HFFc6 (cell line): ENCODE measurements at regions not wholly inside any gene's neighbourhood (a gene's known extent, or its start where the extent isn't known, plus 50 kb on each side); places are given as distances from the start of the nearest gene placed in this dataset.

Source experiments
- DNase-seq: peaks from one replicate; pipeline ENCODE4 v3.0.0-alpha.2; 2018
- H3K27ac Mint-ChIP-seq: 2 replicates; pipeline ENCODE4 v1.8.0; 2020; ENCODE audit warnings: mild to moderate bottlenecking, mixed read lengths
- H3K27me3 Mint-ChIP-seq: 2 replicates; pipeline ENCODE4 v1.8.0; 2021; ENCODE audit warnings: mild to moderate bottlenecking, moderate library complexity, mixed read lengths; ENCODE audit not compliant: insufficient read depth
- H3K36me3 Mint-ChIP-seq: 2 replicates; pipeline ENCODE4 v1.8.0; 2021; ENCODE audit warnings: low read depth, mixed read lengths
- H3K4me1 Mint-ChIP-seq: 2 replicates; pipeline ENCODE4 v1.8.0; 2020; ENCODE audit warnings: low read depth, mixed read lengths
- H3K4me3 Mint-ChIP-seq: 2 replicates; pipeline ENCODE4 v1.8.0; 2020; ENCODE audit warnings: mild to moderate bottlenecking, moderate library complexity, mixed read lengths
- H3K9me3 Mint-ChIP-seq: 2 replicates; pipeline ENCODE4 v1.8.0; 2020; ENCODE audit warnings: mild to moderate bottlenecking, mixed read lengths
- CTCF ChIP-seq: fragments of 200-600 bp; sonication (generic); IDR thresholded peaks from 2 replicates; pipeline ENCODE4 v1.5.0; 2021; ENCODE audit warnings: antibody characterized with exemption, mild to moderate bottlenecking

- H3K27me3 Mint-ChIP-seq = no peaks in the 10 kb centered on the region
Measured at GRCh38 chr5:163221581-163221980, 215.8 kb upstream of the CCNG1 start.

GRCh38 chr5:163222982-163223381, 214.4 kb upstream of the CCNG1 start:
- TF ChIP-seq CTCF = no peak
- Mint-ChIP-seq H3K4me1 (no peaks in the 10 kb centered on the region), H3K27ac (no peak overlapping the region), H3K4me3 (no peak overlapping the region), H3K36me3 (no peaks in the 10 kb centered on the region), H3K27me3 (no peaks in the 10 kb centered on the region), H3K9me3 (peaks cover 22% of the 10 kb centered on the region)
- DNase-seq = no peak

More at GRCh38 chr5:163221581-163221980, 215.8 kb upstream of the CCNG1 start:
- no peaks in the 10 kb centered on the region for H3K4me1 Mint-ChIP-seq
- no peak overlapping the region for H3K27ac Mint-ChIP-seq
- H3K4me3 Mint-ChIP-seq = no peak overlapping the region
- H3K36me3 Mint-ChIP-seq = no peaks in the 10 kb centered on the region
- TF ChIP-seq CTCF = no peak
- peaks cover 19% of the 10 kb centered on the region for H3K9me3 Mint-ChIP-seq
- no peak for DNase-seq

- H3K9me3 Mint-ChIP-seq = peaks cover 14% of the 10 kb centered on the region
- no peak for DNase-seq
- no peaks in the 10 kb centered on the region for H3K27me3 Mint-ChIP-seq
- H3K27ac Mint-ChIP-seq = no peak overlapping the region
- H3K4me1 Mint-ChIP-seq = no peaks in the 10 kb centered on the region
- H3K36me3 Mint-ChIP-seq = no peaks in the 10 kb centered on the region
- H3K4me3 Mint-ChIP-seq = no peak overlapping the region
- TF ChIP-seq CTCF = no peak
Measured at GRCh38 chr5:163244445-163244987, 192.9 kb upstream of the CCNG1 start.

GRCh38 chr5:163245584-163245983, 191.8 kb upstream of the CCNG1 start:
- Mint-ChIP-seq H3K27ac (no peak overlapping the region), H3K9me3 (peaks cover 20% of the 10 kb centered on the region), H3K4me3 (no peak overlapping the region), H3K27me3 (no peaks in the 10 kb centered on the region), H3K4me1 (no peaks in the 10 kb centered on the region), H3K36me3 (no peaks in the 10 kb centered on the region)
- TF ChIP-seq CTCF = no peak
- DNase-seq = no peak

- no peak for DNase-seq
- no peak for TF ChIP-seq CTCF
- Mint-ChIP-seq H3K4me1 (no peaks in the 10 kb centered on the region), H3K4me3 (no peak overlapping the region), H3K27me3 (no peaks in the 10 kb centered on the region), H3K9me3 (peaks cover 19% of the 10 kb centered on the region), H3K27ac (no peak overlapping the region), H3K36me3 (no peaks in the 10 kb centered on the region)
Measured at GRCh38 chr5:163248333-163248732, 189.1 kb upstream of the CCNG1 start.

- Mint-ChIP-seq H3K4me3 (no peak overlapping the region), H3K27me3 (no peaks in the 10 kb centered on the region), H3K4me1 (no peaks in the 10 kb centered on the region), H3K9me3 (peaks cover 21% of the 10 kb centered on the region), H3K27ac (no peak overlapping the region), H3K36me3 (no peaks in the 10 kb centered on the region)
- DNase-seq = no peak
- no peak for TF ChIP-seq CTCF
Measured at GRCh38 chr5:163248871-163249270, 188.5 kb upstream of the CCNG1 start.
